Aorta (tissue), 5 donors: ENCODE measurements at regions not wholly inside any gene's neighbourhood (a gene's known extent, or its start where the extent isn't known, plus 50 kb on each side); places are given as distances from the start of the nearest gene placed in this dataset.

ENCODE experiments used
- ATAC-seq: fragments of 200-7000 bp; cut with Tn5 transposase; one replicate; pipeline ENCODE4 v1.9.1; 2022; ENCODE audit warnings: moderate library complexity; ENCODE audit not compliant: low FRiP score
- DNase-seq, 2 donors: peaks; one replicate each; pipeline ENCODE4 v3.0.0-alpha.2; 2020
- H3K27ac ChIP-seq, 2 donors: one replicate each; pipeline ENCODE4 v1.5.1; 2013; ENCODE audit warnings: low read length in 2 of 2, mild to moderate bottlenecking in 2 of 2, moderate library complexity in 2 of 2, control low read depth in 1 of 2, inconsistent platforms in 1 of 2, low read depth in 1 of 2
- H3K27me3 ChIP-seq, 2 donors: one replicate each; pipeline ENCODE4 v1.6.1; 2013; ENCODE audit warnings: control low read depth in 1 of 2, low read length in 1 of 2, mild to moderate bottlenecking in 1 of 2, moderate library complexity in 1 of 2; ENCODE audit not compliant: insufficient read depth in 2 of 2, control insufficient read depth in 1 of 2
- H3K36me3 ChIP-seq, 2 donors: one replicate each; pipeline ENCODE4 v1.6.1; 2013; ENCODE audit warnings: control low read depth in 1 of 2, low read length in 1 of 2, mild to moderate bottlenecking in 1 of 2; ENCODE audit not compliant: insufficient read depth in 2 of 2, control insufficient read depth in 1 of 2
- H3K4me1 ChIP-seq, 2 donors: one replicate each; pipeline ENCODE4 v1.6.1; 2013; ENCODE audit warnings: low read length in 2 of 2, control low read depth in 1 of 2, mild to moderate bottlenecking in 1 of 2, moderate library complexity in 1 of 2; ENCODE audit not compliant: insufficient read depth in 2 of 2, control insufficient read depth in 1 of 2
- H3K4me3 ChIP-seq, 2 donors: one replicate each; pipeline ENCODE4 v1.5.1; 2013; ENCODE audit warnings: low read length in 2 of 2, control low read depth in 1 of 2, mild to moderate bottlenecking in 1 of 2
- H3K9me3 ChIP-seq: one replicate; pipeline ENCODE4 v1.6.1; 2013; ENCODE audit warnings: mild to moderate bottlenecking, low read length; ENCODE audit not compliant: control insufficient read depth
- WGBS, 2 donors: extraction: QIAGEN DNeasy Blood & Tissue Kit; methylation state at CpG; one replicate each; pipeline ENCODE4 v1.1.7; 2013; 5-methylcytosine and 5-hydroxymethylcytosine counted together
- intact Hi-C, 2 donors: fragments of 100-400 bp; cut with DNase I; formaldehyde crosslinking; loops; one replicate each; pipeline versions ENCODE4 v1.14.2 to v1.15.0; 2022
- donor health status: healthy with polysubstance abuse.
- donor health status: Bipolar disorder and iron deficiency.
- donor health status: DM: no; HTN: no; CAD: no.
- donor health status: DM: no; HTN: no; CAD: no.
- donor health status: DM: yes; HTN: yes; CAD: no.

DNA sequence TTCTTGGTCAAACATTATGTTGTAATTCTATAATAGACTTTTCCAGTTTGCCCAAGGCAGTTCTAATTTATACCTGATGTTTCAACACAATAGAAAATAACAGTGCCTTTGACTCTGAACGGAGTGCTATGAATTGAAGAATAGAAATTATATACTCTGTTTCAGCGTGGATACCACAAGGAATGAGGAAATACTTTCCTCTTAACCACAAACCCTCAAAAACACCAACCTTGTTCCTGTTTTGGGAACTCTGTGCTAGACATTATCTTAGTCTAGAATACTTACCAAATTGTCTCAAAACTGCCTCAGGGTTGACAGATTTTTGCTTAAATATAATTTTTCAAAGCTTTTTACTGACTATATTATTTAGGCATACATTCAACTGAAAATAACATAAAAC, 1629.3 kb downstream of the MRPL39 start:
- Histone ChIP-seq H3K27ac (no peak overlapping the region), H3K4me1 (no peaks in the 10 kb centered on the region), H3K36me3 (no peaks in the 10 kb centered on the region), H3K4me3 (no peak overlapping the region), H3K9me3 (peaks cover 1% of the 10 kb centered on the region), H3K27me3 (no peaks in the 10 kb centered on the region)
- WGBS, 2 donors, result 43 to 57% methylated on average over 2 of the region's 2 CpGs
- no peak for ATAC-seq
- intact Hi-C loops, result no loop called here
- DNase-seq, result no peak

DNA sequence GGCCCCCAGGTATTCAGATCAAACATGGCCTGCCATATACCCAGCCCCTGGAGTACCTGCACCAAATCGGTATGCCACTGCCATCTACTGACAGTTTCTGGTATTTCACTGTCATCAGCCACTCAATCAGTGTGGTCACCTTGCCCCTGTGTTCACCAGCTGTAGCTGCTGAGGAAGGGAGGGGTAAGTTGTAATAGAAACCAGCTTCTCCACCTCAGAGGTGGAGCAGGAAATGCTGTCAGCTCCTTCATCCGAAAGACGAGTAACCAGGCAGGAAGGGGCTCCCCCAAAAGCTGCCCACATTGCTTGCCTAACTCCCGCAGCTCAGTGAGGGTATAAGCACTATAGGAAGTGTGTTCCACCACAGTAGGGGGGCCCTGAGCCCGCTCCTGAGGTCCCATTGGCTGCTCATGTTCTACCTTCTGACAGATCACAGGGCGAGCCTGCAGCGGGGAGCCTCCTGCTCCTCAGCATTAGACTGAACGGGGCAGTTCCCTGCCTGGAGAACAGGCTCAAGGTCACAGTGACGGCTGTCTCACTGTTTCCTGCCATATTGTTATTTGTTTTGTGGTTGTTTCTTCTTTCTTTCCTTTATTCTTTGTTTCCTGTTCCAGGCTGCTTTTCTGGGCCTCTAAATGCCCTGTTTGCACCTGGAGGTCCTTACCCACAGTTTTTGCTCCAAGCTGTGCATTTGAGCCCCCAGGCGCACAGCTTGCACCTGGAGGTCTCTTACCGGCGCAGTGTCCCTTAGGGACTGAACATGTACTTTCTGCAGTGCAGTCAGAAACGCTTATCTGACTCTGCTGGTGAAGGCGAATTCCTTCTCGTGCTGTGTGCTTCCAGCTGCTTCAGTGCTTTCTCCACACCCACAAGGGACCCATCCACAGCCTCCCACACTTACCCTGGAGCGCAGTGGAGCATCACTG, 1638.3 kb downstream of the MRPL39 start:
- DNase-seq (no peak), ATAC-seq (no peak)
- H3K27ac ChIP-seq, result no peak overlapping the region
- no peaks in the 10 kb centered on the region for H3K27me3 ChIP-seq
- H3K4me1 ChIP-seq, result no peaks in the 10 kb centered on the region
- 53 to 55% methylated on average over 16 of the region's 16 CpGs for WGBS, 2 donors
- intact Hi-C loops, result no loop called here
- H3K36me3 ChIP-seq, result no peaks in the 10 kb centered on the region
- H3K4me3 ChIP-seq, result no peak overlapping the region
- H3K9me3 ChIP-seq, result peaks cover 3% of the 10 kb centered on the region

DNA sequence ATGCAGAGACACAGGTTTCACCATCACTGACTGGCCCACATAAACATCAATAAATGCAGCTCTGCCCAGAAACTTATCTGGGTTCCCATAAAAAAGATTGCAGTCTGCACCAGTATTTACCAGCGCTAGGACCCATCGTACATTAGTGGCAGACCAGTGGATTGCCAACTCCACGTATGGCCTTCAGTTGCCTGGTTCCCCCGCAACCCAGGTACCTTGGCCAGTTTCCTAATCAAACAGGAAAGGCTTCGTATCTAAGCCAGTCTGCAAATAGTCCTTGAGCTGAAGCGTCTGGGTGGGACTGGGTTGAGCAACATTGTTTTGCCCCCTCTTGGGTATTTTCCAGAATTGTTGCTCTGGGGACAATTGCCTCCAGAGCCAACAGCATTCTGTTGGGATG, 1639.3 kb downstream of the MRPL39 start:
- peaks cover 4% of the 10 kb centered on the region for H3K9me3 ChIP-seq
- ATAC-seq (no peak), DNase-seq (no peak)
- no peaks in the 10 kb centered on the region for H3K27me3 ChIP-seq
- H3K4me3 ChIP-seq, result no peak overlapping the region
- no peaks in the 10 kb centered on the region for H3K4me1 ChIP-seq
- no peaks in the 10 kb centered on the region for H3K36me3 ChIP-seq
- WGBS, 2 donors, result 43 to 45% methylated on average over 6 of the region's 6 CpGs
- intact Hi-C loops, result no loop called here
- H3K27ac ChIP-seq, result no peak overlapping the region

DNA sequence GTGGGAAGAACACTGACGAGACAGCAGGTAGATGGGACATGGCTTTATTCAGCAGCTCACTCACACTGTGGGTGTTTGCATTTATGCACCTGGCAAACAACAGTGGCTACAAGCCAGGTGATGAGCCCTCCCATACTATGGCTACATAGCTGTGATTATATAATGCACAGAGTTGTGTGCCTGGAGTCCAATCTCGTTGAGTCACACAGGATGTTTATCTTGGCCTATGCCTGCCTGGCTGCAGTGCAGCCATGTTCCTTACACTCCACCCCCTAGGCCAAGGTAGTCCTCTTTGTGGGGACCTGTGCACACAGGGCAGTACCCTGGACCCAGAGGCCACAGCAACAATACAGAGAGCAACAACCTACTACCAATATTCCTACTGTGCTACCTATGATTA, 1643.8 kb downstream of the MRPL39 start:
- Histone ChIP-seq H3K36me3 (no peaks in the 10 kb centered on the region), H3K27ac (no peak overlapping the region), H3K9me3 (peaks cover 4% of the 10 kb centered on the region), H3K4me3 (no peak overlapping the region), H3K27me3 (no peaks in the 10 kb centered on the region), H3K4me1 (no peaks in the 10 kb centered on the region)
- no peak for DNase-seq
- 46 to 51% methylated on average over 2 of the region's 2 CpGs for WGBS, 2 donors
- intact Hi-C loops, result no loop called here
- ATAC-seq, result no peak

DNA sequence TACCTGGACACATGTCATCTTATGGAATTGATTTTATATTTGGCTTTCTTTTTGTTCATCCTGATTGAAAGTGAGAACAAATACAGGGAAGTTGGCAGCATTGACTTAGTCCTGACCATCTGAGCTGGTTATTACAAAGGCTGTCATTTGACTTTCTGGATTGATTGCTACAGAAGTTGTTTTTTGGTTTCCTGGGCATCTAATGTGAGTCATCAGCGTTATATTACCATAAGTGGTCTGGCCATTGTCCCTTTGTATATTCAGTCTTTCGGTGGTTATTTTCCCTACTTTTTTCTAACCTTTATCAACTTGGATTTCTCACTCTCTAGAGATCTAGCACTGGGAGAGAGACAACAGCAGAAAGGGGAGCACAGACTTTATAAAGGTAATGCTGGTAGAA, 1646.5 kb downstream of the MRPL39 start:
- ATAC-seq, result no peak
- H3K4me1 ChIP-seq, result no peaks in the 10 kb centered on the region
- peaks cover 6% of the 10 kb centered on the region for H3K9me3 ChIP-seq
- H3K27ac ChIP-seq, result no peak overlapping the region
- no peaks in the 10 kb centered on the region for H3K36me3 ChIP-seq
- intact Hi-C loops, result no loop called here
- no peaks in the 10 kb centered on the region for H3K27me3 ChIP-seq
- 64 to 67% methylated on average over 2 of the region's 2 CpGs for WGBS, 2 donors
- DNase-seq, result no peak
- H3K4me3 ChIP-seq, result no peak overlapping the region

DNA sequence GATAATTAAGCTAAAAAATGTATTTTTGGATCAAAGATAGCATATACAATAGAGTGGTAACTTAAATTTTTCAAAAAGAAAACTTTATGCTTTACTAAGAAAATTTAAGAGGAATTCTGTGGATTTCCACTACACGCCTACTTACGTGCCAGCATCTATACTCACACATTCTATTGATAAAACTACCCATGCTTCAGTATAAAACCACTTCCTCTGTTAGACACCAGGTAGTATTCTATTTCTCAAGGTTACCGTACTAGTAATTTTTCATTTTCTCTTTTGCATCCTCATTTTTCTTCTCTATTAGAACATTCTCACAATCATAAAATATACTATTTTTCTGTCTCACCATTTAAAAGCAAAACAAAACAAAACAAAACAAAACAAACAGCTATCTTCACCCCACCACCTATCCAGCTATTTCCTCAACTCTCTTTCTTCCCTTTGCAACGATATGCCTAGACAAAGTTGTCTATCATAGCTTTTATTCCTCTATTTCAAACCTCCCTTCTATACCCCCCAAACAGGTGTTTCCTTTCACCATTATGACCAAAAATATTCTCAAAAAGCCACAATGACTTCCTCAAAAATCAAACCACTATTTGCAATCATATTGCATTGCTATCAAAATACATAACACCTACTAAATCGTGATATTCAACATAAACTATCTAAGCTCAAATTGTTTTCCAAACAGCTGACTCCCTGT, 1652.0 kb downstream of the MRPL39 start:
- H3K9me3 ChIP-seq, result peaks cover 2% of the 10 kb centered on the region
- intact Hi-C loops, result no loop called here
- ATAC-seq, result no peak
- 70 to 76% methylated on average over 5 of the region's 5 CpGs for WGBS, 2 donors
- H3K27me3 ChIP-seq, result no peaks in the 10 kb centered on the region
- H3K27ac ChIP-seq, result no peak overlapping the region
- H3K36me3 ChIP-seq, result no peaks in the 10 kb centered on the region
- no peaks in the 10 kb centered on the region for H3K4me1 ChIP-seq
- no peak overlapping the region for H3K4me3 ChIP-seq
- DNase-seq, result no peak

DNA sequence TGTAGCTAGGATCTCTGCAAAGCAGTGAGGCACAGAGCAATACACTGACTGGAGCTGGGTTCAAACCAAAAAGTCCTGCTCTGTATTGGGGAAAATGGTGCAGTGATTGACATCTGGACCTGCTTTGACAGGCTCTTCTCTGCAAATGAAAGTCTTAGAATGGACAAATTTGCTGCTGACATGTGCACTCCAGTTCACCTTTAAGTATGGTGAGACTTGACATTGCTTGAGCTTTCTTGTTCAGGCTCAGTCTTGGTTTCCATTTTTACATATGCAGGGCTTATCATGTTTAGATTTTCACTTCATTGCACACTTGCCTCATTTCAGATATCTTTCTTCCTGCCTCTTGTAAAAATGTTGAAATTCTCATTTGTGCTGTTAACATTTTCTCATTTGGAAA, 1655.0 kb downstream of the MRPL39 start:
- H3K27ac ChIP-seq, result no peak overlapping the region
- no peaks in the 10 kb centered on the region for H3K4me1 ChIP-seq
- ATAC-seq (no peak), DNase-seq (no peak)
- H3K9me3 ChIP-seq, result no peaks in the 10 kb centered on the region
- intact Hi-C loops, result no loop called here
- no peaks in the 10 kb centered on the region for H3K27me3 ChIP-seq
- no peak overlapping the region for H3K4me3 ChIP-seq
- H3K36me3 ChIP-seq, result no peaks in the 10 kb centered on the region

DNA sequence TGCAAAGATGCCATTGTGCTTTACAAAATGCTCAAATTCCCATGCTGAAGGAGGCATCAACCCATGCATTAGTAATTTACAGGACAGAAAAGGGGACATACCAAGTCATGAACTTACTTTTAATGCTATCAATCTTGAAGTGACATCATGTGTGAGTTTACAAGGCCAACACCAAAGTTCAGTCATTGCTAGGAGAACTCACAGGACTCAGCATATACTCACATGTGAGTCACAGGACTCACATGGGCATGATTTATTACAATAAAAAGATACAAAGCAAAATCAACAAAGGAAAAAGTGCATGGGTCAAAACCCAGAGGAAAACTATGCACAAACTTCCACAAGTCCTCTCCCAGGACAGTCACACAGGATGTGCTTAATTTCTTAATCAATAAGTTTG, 1656.0 kb downstream of the MRPL39 start:
- H3K27me3 ChIP-seq, result no peaks in the 10 kb centered on the region
- no peak overlapping the region for H3K27ac ChIP-seq
- H3K36me3 ChIP-seq, result no peaks in the 10 kb centered on the region
- DNase-seq (no peak), ATAC-seq (no peak)
- intact Hi-C loops, result no loop called here
- H3K9me3 ChIP-seq, result no peaks in the 10 kb centered on the region
- H3K4me3 ChIP-seq, result no peak overlapping the region
- H3K4me1 ChIP-seq, result no peaks in the 10 kb centered on the region

DNA sequence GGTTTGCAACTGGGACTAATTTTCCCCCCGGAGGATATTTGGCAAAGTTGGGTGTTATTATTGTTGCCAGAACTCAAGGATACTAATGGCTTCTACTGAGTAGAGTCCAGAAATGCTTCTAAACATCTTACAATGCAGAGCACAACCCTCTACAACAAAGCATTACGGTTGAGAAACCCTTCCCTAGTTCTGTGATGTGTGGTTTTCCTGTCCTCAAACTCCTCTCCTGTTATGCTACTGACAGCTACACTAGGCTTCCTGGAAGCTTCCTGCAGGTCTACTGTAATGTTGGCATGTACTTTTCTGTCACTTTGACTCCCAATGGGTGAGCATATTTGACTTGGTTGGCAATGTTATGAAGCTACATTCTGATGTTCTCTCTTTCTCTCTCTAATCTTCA, 1656.9 kb downstream of the MRPL39 start:
- 86 to 88% methylated on average over 2 of the region's 2 CpGs for WGBS, 2 donors

More for the DNA sequence above, 1656.9 kb downstream of the MRPL39 start:
- Histone ChIP-seq H3K9me3 (no peaks in the 10 kb centered on the region), H3K4me1 (no peaks in the 10 kb centered on the region), H3K36me3 (no peaks in the 10 kb centered on the region), H3K4me3 (no peak overlapping the region), H3K27me3 (no peaks in the 10 kb centered on the region), H3K27ac (no peak overlapping the region)
- intact Hi-C loops, result no loop called here
- ATAC-seq (no peak), DNase-seq (no peak)
